IMR-90 (cell line): ENCODE measurements at regions not wholly inside any gene's neighbourhood (a gene's known extent, or its start where the extent isn't known, plus 50 kb on each side); places are given as distances from the start of the nearest gene placed in this dataset.

Experiments used
- ATAC-seq: fragments of 200-7000 bp; cut with Tn5 transposase; 2 replicates; pipeline ENCODE4 v1.9.1; 2020; ENCODE audit warnings: low read depth, mild to moderate bottlenecking, moderate library complexity
- BruUV-seq: library from RNA; stranded (reverse); fragments of 400-500 nt; replicated peaks from 2 replicates; lab custom pipeline; 2021; lab: Mats Ljungman, UMichigan
- CTCF ChIA-PET: fragments of 300-600 bp; formaldehyde crosslinking; extraction: SDS; loops from one replicate; lab custom pipeline; 2021; ENCODE audit warnings: antibody characterized with exemption; lab: Yijun Ruan, JAX
- POLR2A ChIA-PET: fragments of 300-600 bp; sonication (Branson Sonifier 250); formaldehyde crosslinking; loops from one replicate; lab custom pipeline; 2022; ENCODE audit warnings: antibody characterized with exemption; ENCODE audit not compliant: unreplicated experiment; lab: Charles Lee
- DNase-seq: peaks from one replicate; pipeline ENCODE4 v3.0.0; 2013
- H2AFZ ChIP-seq: replicated peaks from 2 replicates; pipeline ENCODE3; 2013; ENCODE audit warnings: low read length, mild to moderate bottlenecking; ENCODE audit not compliant: poor library complexity
- H2AK5ac ChIP-seq: 2 replicates; pipeline ENCODE4 v1.6.1; 2013; ENCODE audit warnings: low read depth, low read length, inconsistent platforms
- H2AK9ac ChIP-seq: replicated peaks from 2 replicates; pipeline ENCODE3; 2013; ENCODE audit warnings: mild to moderate bottlenecking, low read depth, low read length, moderate library complexity; ENCODE audit not compliant: poor library complexity
- H2BK120ac ChIP-seq: 2 replicates; pipeline ENCODE4 v1.6.1; 2013; ENCODE audit warnings: low read depth, low read length, inconsistent platforms
- H2BK15ac ChIP-seq: 3 replicates; pipeline ENCODE4 v1.6.1; 2013; ENCODE audit warnings: low read depth, low read length, inconsistent platforms
- H2BK20ac ChIP-seq: 2 replicates; pipeline ENCODE4 v1.6.1; 2013; ENCODE audit warnings: low read depth, mild to moderate bottlenecking, inconsistent platforms, low read length, moderate library complexity
- H2BK5ac ChIP-seq: 2 replicates; pipeline ENCODE4 v1.6.1; 2013; ENCODE audit warnings: mild to moderate bottlenecking, low read depth, low read length, inconsistent platforms; ENCODE audit not compliant: poor library complexity, severe bottlenecking
- H3K14ac ChIP-seq: replicated peaks from 2 replicates; pipeline ENCODE4 v1.6.1; 2013; ENCODE audit warnings: low read depth, low read length, inconsistent platforms
- H3K18ac ChIP-seq: 2 replicates; pipeline ENCODE4 v1.6.1; 2013; ENCODE audit warnings: low read depth, low read length, control low read depth
- H3K23ac ChIP-seq: 2 replicates; pipeline ENCODE4 v1.6.1; 2013; ENCODE audit warnings: low read depth, low read length, inconsistent platforms
- H3K27ac ChIP-seq: 2 replicates; pipeline ENCODE4 v1.5.1; 2013; ENCODE audit warnings: mild to moderate bottlenecking, control low read depth, low read length; ENCODE audit not compliant: insufficient read depth
- H3K27me3 ChIP-seq: 2 replicates; pipeline ENCODE4 v1.6.1; 2013; ENCODE audit warnings: low read length; ENCODE audit not compliant: control insufficient read depth, insufficient read depth
- H3K36me3 ChIP-seq: 2 replicates; pipeline ENCODE4 v1.6.1; 2013; ENCODE audit warnings: low read length, mixed read lengths; ENCODE audit not compliant: control insufficient read depth, insufficient read depth
- H3K4ac ChIP-seq: 2 replicates; pipeline ENCODE4 v1.6.1; 2013; ENCODE audit warnings: low read depth, low read length, inconsistent platforms
- H3K4me1 ChIP-seq: 2 replicates; pipeline ENCODE4 v1.6.1; 2013; ENCODE audit warnings: low read length, mixed read lengths; ENCODE audit not compliant: control insufficient read depth, insufficient read depth
- H3K4me2 ChIP-seq: 2 replicates; pipeline ENCODE4 v1.6.1; 2013; ENCODE audit warnings: low read depth, mild to moderate bottlenecking, control low read depth, low read length, moderate library complexity
- H3K4me3 ChIP-seq: 2 replicates; pipeline ENCODE4 v1.5.1; 2013; ENCODE audit warnings: low read depth, mild to moderate bottlenecking, control low read depth, low read length, moderate library complexity; ENCODE audit not compliant: insufficient read depth
- H3K56ac ChIP-seq: 2 replicates; pipeline ENCODE4 v1.6.1; 2013; ENCODE audit warnings: low read length, inconsistent platforms; ENCODE audit not compliant: insufficient read depth; ENCODE audit errors: extremely low read depth
- H3K79me1 ChIP-seq, 2 experiments: 2 replicates each; pipeline ENCODE4 v1.6.1; 2013; ENCODE audit warnings: low read length in 2 of 2, inconsistent platforms in 1 of 2, low read depth in 1 of 2
- H3K9ac ChIP-seq: 2 replicates; pipeline ENCODE4 v1.6.1; 2013; ENCODE audit warnings: low read depth, low read length, control low read depth
- H3K9me1 ChIP-seq: 2 replicates; pipeline ENCODE4 v1.6.1; 2013; ENCODE audit warnings: low read length, inconsistent platforms; ENCODE audit not compliant: insufficient read depth
- H3K9me3 ChIP-seq: 2 replicates; pipeline ENCODE4 v1.6.1; 2013; ENCODE audit warnings: low read length; ENCODE audit not compliant: control insufficient read depth, insufficient read depth
- H4K20me1 ChIP-seq: 2 replicates; pipeline ENCODE4 v1.6.1; 2013; ENCODE audit warnings: low read length, inconsistent platforms; ENCODE audit not compliant: insufficient read depth
- H4K5ac ChIP-seq: 2 replicates; pipeline ENCODE4 v1.6.1; 2013; ENCODE audit warnings: mild to moderate bottlenecking, low read depth, low read length, control low read depth
- H4K8ac ChIP-seq, 2 experiments: 2 replicates each; pipeline ENCODE4 v1.6.1; 2013; ENCODE audit warnings: low read depth in 2 of 2, low read length in 2 of 2, control low read depth in 1 of 2, inconsistent platforms in 1 of 2
- H4K91ac ChIP-seq: 2 replicates; pipeline ENCODE4 v1.6.1; 2013; ENCODE audit warnings: low read depth, low read length, inconsistent platforms; ENCODE audit not compliant: insufficient read depth
- BHLHE40 ChIP-seq: fragments of 150-350 bp; IDR thresholded peaks from 2 replicates; pipeline ENCODE4 v1.6.1; 2016; ENCODE audit warnings: mild to moderate bottlenecking, low read depth, low read length
- CEBPB ChIP-seq: IDR thresholded peaks from 2 replicates; pipeline ENCODE4 v1.6.1; 2012; ENCODE audit warnings: low read depth, low read length, improper control_type of control experiment
- CHD1 ChIP-seq: IDR thresholded peaks from 2 replicates; pipeline ENCODE4 v1.6.1; 2012; ENCODE audit warnings: low read depth, low read length, improper control_type of control experiment
- CTCF ChIP-seq: conservative IDR thresholded peaks from 2 replicates; pipeline ENCODE4 v1.5.1; 2012; ENCODE audit warnings: mild to moderate bottlenecking, low read depth, low read length, improper control_type of control experiment
- ELK1 ChIP-seq: fragments of 150-350 bp; IDR thresholded peaks from 2 replicates; pipeline ENCODE4 v1.6.1; 2016; ENCODE audit warnings: low read depth, mild to moderate bottlenecking, low read length, moderate library complexity, borderline replicate concordance
- FOS ChIP-seq: fragments of 150-350 bp; IDR thresholded peaks from 2 replicates; pipeline ENCODE4 v1.6.1; 2016; ENCODE audit warnings: low read depth, low read length
- MAFK ChIP-seq: IDR thresholded peaks from 2 replicates; pipeline ENCODE4 v1.6.1; 2012; ENCODE audit warnings: low read depth, low read length, improper control_type of control experiment
- MAZ ChIP-seq: IDR thresholded peaks from 2 replicates; pipeline ENCODE4 v1.6.1; 2012; ENCODE audit warnings: low read depth, mild to moderate bottlenecking, low read length, improper control_type of control experiment, moderate library complexity, borderline replicate concordance
- NFE2L2 ChIP-seq: fragments of 150-350 bp; IDR thresholded peaks from 2 replicates; pipeline ENCODE4 v1.6.1; 2016; ENCODE audit warnings: low read depth, mild to moderate bottlenecking, low read length
- POLR2A ChIP-seq: IDR thresholded peaks from 2 replicates; pipeline ENCODE4 v1.6.1; 2012; ENCODE audit warnings: mild to moderate bottlenecking, low read depth, low read length
- RAD21 ChIP-seq: IDR thresholded peaks from 2 replicates; pipeline ENCODE4 v1.6.1; 2012; ENCODE audit warnings: low read length, improper control_type of control experiment
- RCOR1 ChIP-seq: IDR thresholded peaks from 2 replicates; pipeline ENCODE4 v1.6.1; 2012; ENCODE audit warnings: mild to moderate bottlenecking, low read length, improper control_type of control experiment; ENCODE audit not compliant: insufficient replicate concordance
- RFX5 ChIP-seq: IDR thresholded peaks from 2 replicates; pipeline ENCODE4 v1.8.0; 2012; ENCODE audit warnings: low read depth, mild to moderate bottlenecking, low read length, moderate library complexity
- SMC3 ChIP-seq: fragments of 150-350 bp; IDR thresholded peaks from 2 replicates; pipeline ENCODE4 v1.6.1; 2016; ENCODE audit warnings: low read depth, mild to moderate bottlenecking, antibody characterized with exemption, low read length, moderate library complexity
- USF2 ChIP-seq: fragments of 150-350 bp; IDR thresholded peaks from 2 replicates; pipeline ENCODE4 v1.6.1; 2017; ENCODE audit warnings: mild to moderate bottlenecking, antibody characterized with exemption, low read length, low read depth
- WGBS, 2 experiments: methylation state at CpG; one replicate each; pipeline versions ENCODE4 v1.1.5 to v1.1.7; 2013; ENCODE audit warnings: missing lambda C conversion rate in 2 of 2; ENCODE audit not compliant: insufficient read length in 1 of 2; ENCODE audit errors: extremely low coverage in 2 of 2; 5-methylcytosine and 5-hydroxymethylcytosine counted together
- dilution Hi-C: fragments of 300-500 bp; cut with HindIII; formaldehyde crosslinking; loops from one replicate; pipeline ENCODE4 v1.14.3; 2018; ENCODE audit warnings: low sequenced_read_pairs; ENCODE audit not compliant: unreplicated experiment
- in situ Hi-C: fragments of 300-500 bp; cut with MboI; formaldehyde crosslinking; loops from 3 replicates; pipeline ENCODE4 v1.14.3; 2019; ENCODE audit warnings: low sequenced_read_pairs, inconsistent platforms, mixed read lengths
- intact Hi-C: fragments of 100-400 bp; cut with micrococcal nuclease; formaldehyde crosslinking; loops from 2 replicates; pipeline ENCODE4 v1.10.0; 2022

- Histone ChIP-seq H2BK20ac (no peak overlapping the region), H4K91ac (no peak overlapping the region), H2BK5ac (no peak overlapping the region), H3K9me1 (no peaks in the 10 kb centered on the region), H3K79me1 (no peaks in the 10 kb centered on the region), H3K36me3 (no peaks in the 10 kb centered on the region), H3K14ac (no peak overlapping the region), H3K23ac (no peak overlapping the region), H3K27me3 (no peaks in the 10 kb centered on the region), H3K56ac (no peak overlapping the region), H3K4me3 (no peak overlapping the region), H3K4me1 (peaks cover 2% of the 10 kb centered on the region; the same call in 1 of the 2 replicates), H2BK15ac (no peak overlapping the region), H3K4ac (no peak overlapping the region), H3K4me2 (no peak overlapping the region), H4K8ac (no peak overlapping the region), H2AK5ac (no peak overlapping the region), H2BK120ac (no peak overlapping the region), H3K9me3 (no peaks in the 10 kb centered on the region), H3K18ac (no peak overlapping the region), H2AK9ac (no peak overlapping the region), H2AFZ (no peak overlapping the region), H4K20me1 (no peaks in the 10 kb centered on the region), H3K27ac (no peak overlapping the region), H4K5ac (no peak overlapping the region), H3K9ac (no peak overlapping the region)
- intact Hi-C loops, result no loop called here
- TF ChIP-seq MAFK (no peak), RCOR1 (no peak), POLR2A (no peak), BHLHE40 (no peak), RFX5 (no peak), ELK1 (no peak), RAD21 (no peak), USF2 (no peak), SMC3 (no peak), NFE2L2 (no peak), CEBPB (no peak), MAZ (no peak), CTCF (no peak), FOS (no peak), CHD1 (no peak)
- in situ Hi-C loops, result no loop called here
- dilution Hi-C loops, result no loop called here
- no CpG with 5 or more reads among the region's 4 CpGs for WGBS, 2 experiments
- POLR2A ChIA-PET, result no interaction called here
- no TSS peak for BruUV-seq
- DNase-seq (peak; percentile 4), ATAC-seq (no peak)
- CTCF ChIA-PET, result no interaction called here
Observed at GRCh38 chr2:48238381-48238780, 76.1 kb upstream of the FOXN2 start.
